WI38 (cell line): ENCODE measurements at regions not wholly inside any gene's neighbourhood (a gene's known extent, or its start where the extent isn't known, plus 50 kb on each side); places are given as distances from the start of the nearest gene placed in this dataset.

Experiments used
- H3K4me3 ChIP-seq: 2 replicates; pipeline ENCODE4 v1.5.1; 2011; ENCODE audit warnings: low read depth, mild to moderate bottlenecking, control low read depth, low read length
- CTCF ChIP-seq: IDR thresholded peaks from 2 replicates; pipeline ENCODE4 v1.5.1; 2012; ENCODE audit warnings: low read depth, mild to moderate bottlenecking, control low read depth, low read length

DNA sequence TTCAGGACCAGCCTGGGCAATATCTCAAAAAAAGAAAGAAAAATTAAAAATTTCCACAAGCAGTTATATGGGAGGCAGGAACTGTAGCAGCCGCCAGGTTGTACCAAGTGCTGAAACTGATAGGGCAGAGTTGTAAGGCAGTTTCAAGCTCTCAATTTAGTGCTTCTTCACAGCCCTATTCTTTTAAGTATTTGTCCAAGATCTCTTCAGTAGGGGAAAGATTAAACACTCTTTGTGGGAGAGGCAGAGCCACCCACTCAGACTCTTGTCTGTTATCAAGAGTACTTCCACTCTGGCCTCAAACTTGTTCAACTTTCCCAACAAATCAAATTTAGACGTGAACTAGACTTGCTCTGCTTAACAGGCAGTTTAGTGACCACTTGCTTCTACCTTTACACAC, 228.7 kb downstream of the REEP3 start:
- no peak for TF ChIP-seq CTCF
- no peak overlapping the region for H3K4me3 ChIP-seq

DNA sequence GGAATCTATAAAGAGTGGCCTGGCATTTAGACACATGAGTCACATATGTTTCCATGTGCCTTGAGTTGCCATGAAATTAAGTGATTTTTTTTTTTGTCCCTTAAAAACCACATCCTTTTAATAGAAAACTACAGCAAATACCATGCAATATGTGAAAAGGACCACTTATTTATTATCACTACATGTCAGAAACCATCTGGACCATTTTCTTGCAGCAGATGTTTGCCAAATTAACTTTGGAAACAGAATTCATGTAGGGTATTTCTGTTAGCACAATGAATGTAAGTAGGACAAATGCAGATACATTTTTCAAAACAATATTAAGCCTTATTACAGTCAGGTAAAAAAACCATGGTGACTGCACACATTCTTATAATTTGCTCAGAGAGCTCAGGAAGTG, 230.6 kb downstream of the REEP3 start:
- no peak for TF ChIP-seq CTCF
- no peak overlapping the region for H3K4me3 ChIP-seq

DNA sequence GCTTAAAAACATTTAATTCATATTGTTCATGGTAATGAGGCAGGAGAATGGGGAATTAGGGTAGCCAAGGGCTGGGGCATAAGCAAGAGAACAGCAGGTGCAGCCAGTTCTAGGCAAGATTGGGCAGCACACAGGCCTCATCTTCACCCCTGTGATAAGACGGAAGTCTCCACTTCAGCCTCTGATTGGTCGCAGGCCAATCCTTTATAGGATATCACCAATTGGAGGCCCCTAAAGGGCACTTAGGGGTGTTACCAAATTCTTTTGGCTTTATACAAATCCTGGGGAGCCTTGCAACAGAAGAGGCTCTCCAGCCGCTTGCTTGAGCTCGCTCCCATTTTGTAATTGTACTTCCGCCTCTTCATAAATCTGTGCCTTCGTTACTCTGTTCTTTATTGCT, 231.1 kb downstream of the REEP3 start:
- H3K4me3 ChIP-seq = no peak overlapping the region
- no peak for TF ChIP-seq CTCF

DNA sequence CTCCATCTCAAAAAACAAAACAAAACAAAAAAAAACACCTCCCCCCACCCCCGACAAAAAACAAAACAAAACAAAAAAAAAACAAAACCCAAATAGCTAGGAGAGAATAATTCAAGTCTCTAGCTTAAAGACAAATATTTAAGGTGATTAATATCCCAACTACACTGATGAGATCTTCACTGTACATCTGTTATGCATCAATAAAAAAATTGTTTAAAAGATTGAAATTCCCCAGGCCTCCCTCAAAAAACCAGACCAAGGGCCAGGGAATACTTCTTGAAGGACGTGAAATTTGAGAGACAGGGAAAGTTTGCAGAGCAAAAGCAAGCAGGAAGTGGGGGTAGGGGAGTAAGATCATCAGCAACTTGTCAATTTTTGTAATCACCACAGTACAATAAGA, 232.6 kb downstream of the REEP3 start:
- TF ChIP-seq CTCF = no peak
- no peak overlapping the region for H3K4me3 ChIP-seq

GRCh38 chr10:63755441-63755840, 234.2 kb downstream of the REEP3 start:
- TF ChIP-seq CTCF = no peak
- no peak overlapping the region for H3K4me3 ChIP-seq

DNA sequence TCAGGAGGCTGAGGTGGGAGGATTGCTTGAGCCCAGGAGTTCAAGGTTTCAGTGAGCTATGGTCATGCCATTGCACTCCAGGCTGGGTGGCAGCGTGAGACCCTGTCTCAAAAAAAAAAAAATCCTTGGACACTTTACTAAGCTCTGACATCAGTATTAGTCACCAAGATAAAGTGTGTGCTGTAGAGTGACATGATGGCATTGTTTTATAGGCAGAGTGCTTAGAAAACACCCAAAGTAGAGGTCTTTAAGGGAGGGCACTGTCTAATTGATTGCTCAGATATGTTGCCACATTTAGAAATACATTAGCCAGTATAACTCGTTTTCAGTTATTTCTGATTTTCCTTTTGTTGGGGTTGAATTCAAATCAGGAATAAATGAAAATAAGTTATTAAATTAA, 235.9 kb downstream of the REEP3 start:
- H3K4me3 ChIP-seq = no peak overlapping the region
- TF ChIP-seq CTCF = no peak

DNA sequence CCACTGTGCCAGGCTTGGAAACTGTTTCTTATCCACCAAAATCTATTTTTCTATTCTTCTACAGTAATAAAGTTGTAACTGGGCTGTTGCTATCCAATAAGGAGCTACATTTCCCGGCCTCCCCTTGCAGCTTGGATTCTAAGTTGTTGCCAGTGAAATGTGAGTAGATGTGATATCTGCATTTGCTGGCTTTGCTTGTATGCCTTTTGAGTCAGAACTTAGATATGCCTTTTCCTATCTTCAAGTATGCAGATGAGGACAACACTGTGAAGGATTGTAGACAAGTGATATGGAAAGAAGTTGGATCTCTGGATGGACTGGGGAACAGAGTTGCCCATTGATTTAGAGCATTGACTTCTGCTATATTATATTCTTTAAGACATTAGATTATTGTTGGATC, 236.9 kb downstream of the REEP3 start:
- no peak for TF ChIP-seq CTCF
- no peak overlapping the region for H3K4me3 ChIP-seq
